ENCODE measurements at regions not wholly inside any gene's neighbourhood (a gene's known extent, or its start where the extent isn't known, plus 50 kb on each side); places are given as distances from the start of the nearest gene placed in this dataset.

GRCh38 chr2:107281637-107282036, 395.7 kb upstream of the ST6GAL2 start:
- no peak for TF ChIP-seq CTCF (IDR thresholded peaks at IDR 0.05)
- DNase-seq (no peak), ATAC-seq (no peak)
- Histone ChIP-seq H3K27me3 (ENCODE audit: insufficient read depth in 3 of 3, low read length in 2 of 3) (no peaks in the 10 kb centered on the region), H3K9me3 (no peaks in the 10 kb centered on the region), H3K27ac (no peak overlapping the region), H3K4me1 (no peaks in the 10 kb centered on the region), H3K36me3 (ENCODE audit: insufficient read depth in 1 of 2, low read depth in 1 of 2) (no peaks in the 10 kb centered on the region), H3K4me3 (no peak overlapping the region)
- intact Hi-C loops (cut with DNase I) = no loop called here
- 46 to 70% (median 67%) methylated on average over 1 of the region's 1 CpG for WGBS, 3 donors

GRCh38 chr2:107282135-107282534, 396.2 kb upstream of the ST6GAL2 start:
- Histone ChIP-seq H3K4me3 (no peak overlapping the region), H3K36me3 (ENCODE audit: insufficient read depth in 1 of 2, low read depth in 1 of 2) (no peaks in the 10 kb centered on the region), H3K27ac (no peak overlapping the region), H3K4me1 (no peaks in the 10 kb centered on the region), H3K27me3 (ENCODE audit: insufficient read depth in 3 of 3, low read length in 2 of 3) (no peaks in the 10 kb centered on the region), H3K9me3 (no peaks in the 10 kb centered on the region)
- ATAC-seq (no peak), DNase-seq (no peak)
- TF ChIP-seq CTCF (IDR thresholded peaks at IDR 0.05) = no peak
- intact Hi-C loops (cut with DNase I) = no loop called here

GRCh38 chr2:107285621-107286299, 399.8 kb upstream of the ST6GAL2 start:
- 85 to 89% (median 88%) methylated on average over 3 of the region's 3 CpGs for WGBS, 3 donors
- Histone ChIP-seq H3K27ac (no peak overlapping the region), H3K4me3 (no peak overlapping the region), H3K4me1 (no peaks in the 10 kb centered on the region), H3K9me3 (no peaks in the 10 kb centered on the region), H3K27me3 (ENCODE audit: insufficient read depth in 3 of 3, low read length in 2 of 3) (no peaks in the 10 kb centered on the region), H3K36me3 (ENCODE audit: insufficient read depth in 1 of 2, low read depth in 1 of 2) (no peaks in the 10 kb centered on the region)
- no peak for ATAC-seq
- TF ChIP-seq CTCF (IDR thresholded peaks at IDR 0.05) = no peak
- no peak for DNase-seq
- intact Hi-C loops (cut with DNase I) = no loop called here

- DNase-seq = no peak
- WGBS, 3 donors = 52 to 59% (median 55%) methylated on average over 3 of the region's 3 CpGs
- H3K27ac ChIP-seq = no peak overlapping the region
These were observed 404.1 kb upstream of the ST6GAL2 start for GRCh38 chr2:107290041-107290440.

More at GRCh38 chr2:107290041-107290440, 404.1 kb upstream of the ST6GAL2 start:
- ATAC-seq = no peak
- Histone ChIP-seq H3K36me3 (ENCODE audit: insufficient read depth in 1 of 2, low read depth in 1 of 2) (no peaks in the 10 kb centered on the region), H3K4me3 (no peak overlapping the region), H3K27me3 (ENCODE audit: insufficient read depth in 3 of 3, low read length in 2 of 3) (no peaks in the 10 kb centered on the region), H3K9me3 (no peaks in the 10 kb centered on the region), H3K4me1 (no peaks in the 10 kb centered on the region)
- no peak for TF ChIP-seq CTCF (IDR thresholded peaks at IDR 0.05)
- intact Hi-C loops (cut with DNase I) = no loop called here

All from psoas muscle (tissue), 7 donors.